HL-60 (cell line): ENCODE measurements at regions not wholly inside any gene's neighbourhood (a gene's known extent, or its start where the extent isn't known, plus 50 kb on each side); places are given as distances from the start of the nearest gene placed in this dataset.
"Not testable (repeated sequence)": the region's sequence is repeated elsewhere in the genome, so short reads cannot be mapped to it uniquely, and the experiment has no call there.

Source experiments
- DNase-seq, 2 experiments: peaks; one replicate each; pipeline ENCODE4 v3.0.0-alpha.2; 2010 to 2020; ENCODE audit warnings: low read depth in 1 of 2, low spot score in 1 of 2
- H3K27ac ChIP-seq: fragments of 250-450 bp; sonication (Bioruptor Pico); replicated peaks from 2 replicates; pipeline ENCODE4 v1.5.1; 2020; ENCODE audit warnings: mild to moderate bottlenecking, moderate library complexity
- H3K27me3 ChIP-seq: fragments of 250-450 bp; sonication (Bioruptor Pico); 2 replicates; pipeline ENCODE4 v1.5.1; 2021; ENCODE audit warnings: mild to moderate bottlenecking, moderate library complexity; ENCODE audit not compliant: insufficient read depth, poor library complexity, severe bottlenecking
- H3K4me3 ChIP-seq: replicated peaks from 2 replicates; pipeline ENCODE4 v1.5.1; 2011; ENCODE audit warnings: mild to moderate bottlenecking, control low read depth, low read length; ENCODE audit not compliant: insufficient read depth
- GABPA ChIP-seq: IDR thresholded peaks from 2 replicates; pipeline ENCODE4 v1.6.1; 2012; ENCODE audit warnings: low read depth
- POLR2AphosphoS5 ChIP-seq: IDR thresholded peaks from 2 replicates; pipeline ENCODE4 v1.6.1; 2012; ENCODE audit warnings: low read depth
- SPI1 ChIP-seq: IDR thresholded peaks from 2 replicates; pipeline ENCODE4 v1.6.1; 2012; ENCODE audit warnings: low read depth, mild to moderate bottlenecking, borderline replicate concordance
- TF ChIP-seq, protein P1 (sequence below): IDR thresholded peaks from 2 replicates; pipeline ENCODE4 v1.6.1; 2012; ENCODE audit warnings: low read depth; ENCODE audit not compliant: insufficient replicate concordance
- TF ChIP-seq, protein P2 (sequence below): IDR thresholded peaks from one replicate; pipeline ENCODE4 v1.5.1; 2011; ENCODE audit warnings: low read length, control low read depth, inconsistent platforms; ENCODE audit not compliant: insufficient read depth

DNA sequence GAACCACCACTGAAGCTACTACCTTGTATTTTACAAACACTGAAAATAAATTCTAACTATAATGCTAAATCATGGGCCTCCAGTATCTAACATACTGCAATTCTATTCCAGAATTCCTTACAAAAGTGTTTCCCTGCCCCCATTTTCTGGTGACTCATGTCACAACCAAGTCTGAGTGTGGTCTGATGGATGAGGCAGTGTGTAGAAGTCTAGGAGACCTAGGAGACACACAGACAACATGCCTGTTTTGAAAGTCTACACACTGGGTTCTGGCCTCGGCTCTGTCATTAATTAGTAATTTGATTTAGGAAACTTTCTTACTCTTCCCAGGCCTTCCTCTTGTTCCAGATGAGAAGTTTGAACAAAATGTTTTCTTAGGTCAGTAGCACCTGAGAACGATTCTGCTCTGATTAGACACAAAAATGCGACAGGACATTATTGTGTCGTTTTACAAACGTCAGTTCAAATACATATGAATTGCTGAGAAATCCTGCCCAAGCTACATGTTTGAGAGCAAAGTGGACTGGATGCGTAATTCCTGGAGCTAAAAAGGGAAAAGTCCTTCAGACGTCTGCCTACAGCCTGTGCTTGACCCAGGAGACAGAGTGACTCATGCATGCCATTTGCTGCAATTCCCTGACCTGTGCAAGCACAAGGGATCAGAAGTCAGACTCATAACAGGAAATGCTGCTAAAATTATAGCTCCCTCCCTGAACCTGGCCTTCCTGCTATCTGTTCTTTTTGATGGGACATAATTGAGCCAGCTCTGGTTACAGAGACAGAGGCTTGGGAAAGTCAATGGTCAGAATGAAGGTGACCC is 494.4 kb downstream of the SOX11 start:
- Histone ChIP-seq H3K4me3 (no peak overlapping the region), H3K27me3 (no peaks in the 10 kb centered on the region), H3K27ac (no peak overlapping the region)
- DNase-seq: no peak
- no peak for TF ChIP-seq SPI1
- TF ChIP-seq, protein P1, sequence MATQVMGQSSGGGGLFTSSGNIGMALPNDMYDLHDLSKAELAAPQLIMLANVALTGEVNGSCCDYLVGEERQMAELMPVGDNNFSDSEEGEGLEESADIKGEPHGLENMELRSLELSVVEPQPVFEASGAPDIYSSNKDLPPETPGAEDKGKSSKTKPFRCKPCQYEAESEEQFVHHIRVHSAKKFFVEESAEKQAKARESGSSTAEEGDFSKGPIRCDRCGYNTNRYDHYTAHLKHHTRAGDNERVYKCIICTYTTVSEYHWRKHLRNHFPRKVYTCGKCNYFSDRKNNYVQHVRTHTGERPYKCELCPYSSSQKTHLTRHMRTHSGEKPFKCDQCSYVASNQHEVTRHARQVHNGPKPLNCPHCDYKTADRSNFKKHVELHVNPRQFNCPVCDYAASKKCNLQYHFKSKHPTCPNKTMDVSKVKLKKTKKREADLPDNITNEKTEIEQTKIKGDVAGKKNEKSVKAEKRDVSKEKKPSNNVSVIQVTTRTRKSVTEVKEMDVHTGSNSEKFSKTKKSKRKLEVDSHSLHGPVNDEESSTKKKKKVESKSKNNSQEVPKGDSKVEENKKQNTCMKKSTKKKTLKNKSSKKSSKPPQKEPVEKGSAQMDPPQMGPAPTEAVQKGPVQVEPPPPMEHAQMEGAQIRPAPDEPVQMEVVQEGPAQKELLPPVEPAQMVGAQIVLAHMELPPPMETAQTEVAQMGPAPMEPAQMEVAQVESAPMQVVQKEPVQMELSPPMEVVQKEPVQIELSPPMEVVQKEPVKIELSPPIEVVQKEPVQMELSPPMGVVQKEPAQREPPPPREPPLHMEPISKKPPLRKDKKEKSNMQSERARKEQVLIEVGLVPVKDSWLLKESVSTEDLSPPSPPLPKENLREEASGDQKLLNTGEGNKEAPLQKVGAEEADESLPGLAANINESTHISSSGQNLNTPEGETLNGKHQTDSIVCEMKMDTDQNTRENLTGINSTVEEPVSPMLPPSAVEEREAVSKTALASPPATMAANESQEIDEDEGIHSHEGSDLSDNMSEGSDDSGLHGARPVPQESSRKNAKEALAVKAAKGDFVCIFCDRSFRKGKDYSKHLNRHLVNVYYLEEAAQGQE: no peak
- TF ChIP-seq, protein P2, sequence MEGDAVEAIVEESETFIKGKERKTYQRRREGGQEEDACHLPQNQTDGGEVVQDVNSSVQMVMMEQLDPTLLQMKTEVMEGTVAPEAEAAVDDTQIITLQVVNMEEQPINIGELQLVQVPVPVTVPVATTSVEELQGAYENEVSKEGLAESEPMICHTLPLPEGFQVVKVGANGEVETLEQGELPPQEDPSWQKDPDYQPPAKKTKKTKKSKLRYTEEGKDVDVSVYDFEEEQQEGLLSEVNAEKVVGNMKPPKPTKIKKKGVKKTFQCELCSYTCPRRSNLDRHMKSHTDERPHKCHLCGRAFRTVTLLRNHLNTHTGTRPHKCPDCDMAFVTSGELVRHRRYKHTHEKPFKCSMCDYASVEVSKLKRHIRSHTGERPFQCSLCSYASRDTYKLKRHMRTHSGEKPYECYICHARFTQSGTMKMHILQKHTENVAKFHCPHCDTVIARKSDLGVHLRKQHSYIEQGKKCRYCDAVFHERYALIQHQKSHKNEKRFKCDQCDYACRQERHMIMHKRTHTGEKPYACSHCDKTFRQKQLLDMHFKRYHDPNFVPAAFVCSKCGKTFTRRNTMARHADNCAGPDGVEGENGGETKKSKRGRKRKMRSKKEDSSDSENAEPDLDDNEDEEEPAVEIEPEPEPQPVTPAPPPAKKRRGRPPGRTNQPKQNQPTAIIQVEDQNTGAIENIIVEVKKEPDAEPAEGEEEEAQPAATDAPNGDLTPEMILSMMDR: no peak

DNA sequence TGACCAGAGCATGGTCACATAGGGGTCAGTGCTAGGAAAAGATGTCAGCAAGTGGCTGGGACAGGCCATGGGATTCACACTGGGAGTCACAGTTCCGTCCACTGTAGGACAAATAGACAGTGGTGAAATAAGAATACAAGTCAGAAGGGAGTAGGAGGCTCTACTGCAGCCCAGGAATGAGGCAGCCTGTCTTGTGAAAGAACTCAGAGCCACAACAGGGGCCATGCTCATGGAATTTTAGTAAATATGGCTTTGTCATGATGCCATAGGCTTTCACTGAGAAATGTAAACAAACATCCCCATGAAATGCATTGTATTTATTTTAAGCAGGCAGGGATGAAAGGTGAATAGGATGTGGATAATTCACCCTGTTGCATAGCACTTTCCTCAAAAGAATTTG is 504.3 kb downstream of the SOX11 start:
- Histone ChIP-seq H3K27ac (no peak overlapping the region), H3K4me3 (no peak overlapping the region), H3K27me3 (no peaks in the 10 kb centered on the region)
- no peak for DNase-seq
- TF ChIP-seq, protein P1: no peak
- no peak for TF ChIP-seq SPI1
- TF ChIP-seq POLR2AphosphoS5: no peak
- TF ChIP-seq, protein P2: no peak
- no peak for TF ChIP-seq GABPA

- not testable (repeated sequence) for DNase-seq, H3K4me3 ChIP-seq
Observed at GRCh38 chr2:6198370-6198919, 506.3 kb downstream of the SOX11 start.

DNA sequence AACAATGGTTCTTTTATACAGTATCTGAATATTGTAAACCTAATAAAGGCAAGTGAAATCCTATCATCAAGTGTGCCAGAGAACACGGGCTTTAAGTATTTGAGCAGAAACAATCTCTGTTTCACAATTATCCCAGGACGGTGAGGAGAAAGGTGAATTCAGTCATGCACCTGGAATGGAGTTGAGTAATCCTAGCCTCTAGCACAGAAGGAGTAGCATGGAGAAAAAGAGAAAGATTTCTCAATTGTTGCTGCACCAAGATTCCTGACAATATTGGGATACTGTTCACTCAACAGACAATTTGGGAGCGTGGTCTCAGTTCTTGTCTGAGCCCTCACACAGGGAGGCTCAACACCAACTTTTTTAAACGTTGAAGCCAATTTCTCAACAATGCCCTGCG is 510.6 kb downstream of the SOX11 start:
- TF ChIP-seq, protein P2: no peak
- TF ChIP-seq, protein P1: no peak
- no peak for TF ChIP-seq GABPA
- TF ChIP-seq SPI1: no peak
- TF ChIP-seq POLR2AphosphoS5: no peak
- H3K27ac ChIP-seq: no peak overlapping the region
- no peak overlapping the region for H3K4me3 ChIP-seq
- no peaks in the 10 kb centered on the region for H3K27me3 ChIP-seq
- no peak for DNase-seq

More at GRCh38 chr2:6198370-6198919, 506.3 kb downstream of the SOX11 start:
- H3K27me3 ChIP-seq, H3K27ac ChIP-seq: not testable (repeated sequence)
